ENCODE measurements at regions not wholly inside any gene's neighbourhood (a gene's known extent, or its start where the extent isn't known, plus 50 kb on each side); places are given as distances from the start of the nearest gene placed in this dataset.

DNA sequence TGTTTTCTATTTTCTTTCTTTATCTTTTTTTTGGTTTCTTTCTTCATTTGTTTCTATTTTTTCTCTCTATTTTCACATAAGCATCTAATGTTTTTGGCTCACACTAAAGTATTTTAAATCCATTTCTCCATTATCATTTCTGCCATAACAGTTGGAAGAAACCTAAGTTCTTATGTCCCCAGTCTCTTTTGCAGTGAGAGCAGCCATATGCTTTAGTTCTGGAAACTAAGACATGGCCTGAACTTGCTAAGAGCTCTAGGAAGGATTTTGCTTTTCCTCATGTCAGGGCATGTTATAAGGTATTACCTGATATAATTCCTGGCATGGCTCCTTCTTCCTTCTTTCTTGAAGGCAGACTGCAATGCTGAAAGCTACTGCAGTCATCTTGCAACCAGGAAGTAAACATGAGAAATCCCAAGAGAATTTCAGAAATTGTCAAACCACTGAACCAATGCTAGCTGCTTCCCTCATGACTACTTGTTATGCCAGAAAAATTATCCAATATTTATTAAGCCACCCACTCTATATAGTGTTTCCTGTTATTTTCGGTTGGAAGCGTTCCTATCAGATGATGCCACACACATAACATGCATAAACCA, 171.1 kb downstream of the TAF11L14 start:
- no peaks in the 10 kb centered on the region for H3K79me2 ChIP-seq (ENCODE audit: control insufficient read depth in 1 of 2, insufficient read depth in 2 of 2, low read length in 2 of 2)
- no peak overlapping the region for H2BK5ac ChIP-seq (ENCODE audit: low read depth, low read length)
- H3K4ac ChIP-seq (replicated peaks; ENCODE audit: insufficient read length, low read depth, low read length), result no peak overlapping the region
- no peak overlapping the region for H2BK15ac ChIP-seq (ENCODE audit: low read length)
- DNase-seq (ENCODE audit: low read depth in 1 of 2, low spot score in 2 of 2) (no peak), FAIRE-seq (no peak)
- no peaks in the 10 kb centered on the region for H4K20me1 ChIP-seq (replicated peaks in 1 of 2; ENCODE audit: control insufficient read depth in 1 of 2, insufficient read depth in 2 of 2, low read length in 2 of 2)
- no peak overlapping the region for H3K4me3 ChIP-seq (ENCODE audit: extremely low read depth in 1 of 4, insufficient read depth in 2 of 4, low read depth in 3 of 4, low read length in 4 of 4)
- ChIA-PET POLR2A (ENCODE audit: partially characterized antibody) (no interaction called here), CTCF (ENCODE audit: partially characterized antibody) (no interaction called here)
- H4K5ac ChIP-seq (ENCODE audit: insufficient read length, low read depth, low read length), result no peak overlapping the region
- H3K18ac ChIP-seq (ENCODE audit: extremely low read depth, low read length), result no peak overlapping the region
- H3K9me3 ChIP-seq (ENCODE audit: insufficient read depth in 2 of 2, low read depth in 1 of 2, low read length in 1 of 2), result no peaks in the 10 kb centered on the region
- WGBS, 2 experiments (ENCODE audit: extremely low coverage in 1 of 2, insufficient coverage in 1 of 2, insufficient read length in 1 of 2, insufficient replicate concordance in 2 of 2, low coverage in 1 of 2, low lambda C conversion rate in 2 of 2, missing lambda C conversion rate in 1 of 2), result 85% methylated on average over 2 of the region's 2 CpGs; no CpG with 5 or more reads in 1 of the 2 experiments
- no peak overlapping the region for H4K8ac ChIP-seq (ENCODE audit: extremely low read depth, insufficient read depth, low read length)
- H3K4me2 ChIP-seq (ENCODE audit: insufficient read depth in 1 of 2, low read depth in 2 of 2, low read length in 2 of 2), result no peak overlapping the region
- no peak overlapping the region for H3K9ac ChIP-seq (replicated peaks in 1 of 4; ENCODE audit: extremely low read depth in 1 of 4, low read depth in 3 of 4, low read length in 3 of 4)
- TF ChIP-seq KDM1A (IDR thresholded peaks at IDR 0.05; ENCODE audit: borderline replicate concordance, low read length) (no peak), CHD1 (IDR thresholded peaks at IDR 0.05; ENCODE audit: low read depth, low read length) (no peak), MAFK (IDR thresholded peaks at IDR 0.05; ENCODE audit: low read depth, low read length) (no peak), SAP30 (IDR thresholded peaks at IDR 0.05; ENCODE audit: insufficient read depth, insufficient replicate concordance, low read length) (no peak), GTF2F1 (IDR thresholded peaks at IDR 0.05; ENCODE audit: borderline replicate concordance, low read depth, low read length) (no peak), TAF1 (IDR thresholded peaks at IDR 0.05; ENCODE audit: low read depth, low read length) (no peak), JUN (IDR thresholded peaks at IDR 0.05; ENCODE audit: low read depth, low read length) (no peak), CEBPB (IDR thresholded peaks at IDR 0.05; ENCODE audit: low read depth, low read length) (no peak), SRF (IDR thresholded peaks at IDR 0.05; ENCODE audit: low read depth, low read length) (no peak), TBP (IDR thresholded peaks at IDR 0.05; ENCODE audit: low read depth, low read length) (no peak), KDM4A (IDR thresholded peaks at IDR 0.05; ENCODE audit: low read depth, low read length, severe bottlenecking) (no peak), NRF1 (IDR thresholded peaks at IDR 0.05; ENCODE audit: low read depth, low read length) (no peak)
- TF ChIP-seq, protein P1, sequence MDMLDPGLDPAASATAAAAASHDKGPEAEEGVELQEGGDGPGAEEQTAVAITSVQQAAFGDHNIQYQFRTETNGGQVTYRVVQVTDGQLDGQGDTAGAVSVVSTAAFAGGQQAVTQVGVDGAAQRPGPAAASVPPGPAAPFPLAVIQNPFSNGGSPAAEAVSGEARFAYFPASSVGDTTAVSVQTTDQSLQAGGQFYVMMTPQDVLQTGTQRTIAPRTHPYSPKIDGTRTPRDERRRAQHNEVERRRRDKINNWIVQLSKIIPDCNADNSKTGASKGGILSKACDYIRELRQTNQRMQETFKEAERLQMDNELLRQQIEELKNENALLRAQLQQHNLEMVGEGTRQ (IDR thresholded peaks at IDR 0.05; ENCODE audit: low read length), result no peak
- H3K36me3 ChIP-seq (ENCODE audit: control insufficient read depth in 2 of 4, insufficient read depth in 4 of 4, low read length in 3 of 4), result no peaks in the 10 kb centered on the region
- no peak overlapping the region for H4K91ac ChIP-seq (replicated peaks; ENCODE audit: insufficient read length, low read length)
- H3K23me2 ChIP-seq (ENCODE audit: low read depth, low read length), result no peaks in the 10 kb centered on the region
- no peak overlapping the region for H3K56ac ChIP-seq (replicated peaks; ENCODE audit: insufficient read length, low read depth, low read length)
- H2AFZ ChIP-seq (ENCODE audit: low read length), result no peak overlapping the region
- no peaks in the 10 kb centered on the region for H3K79me1 ChIP-seq (ENCODE audit: low read depth, low read length)
- H2BK120ac ChIP-seq (replicated peaks; ENCODE audit: low read depth, low read length), result no peak overlapping the region
- no peaks in the 10 kb centered on the region for H3K27me3 ChIP-seq (replicated peaks in 1 of 4; ENCODE audit: control insufficient read depth in 3 of 4, extremely low read depth in 1 of 4, insufficient read depth in 3 of 4, low read length in 3 of 4)
- no peak overlapping the region for H3K27ac ChIP-seq (ENCODE audit: low read depth, low read length)
- H3K23ac ChIP-seq (ENCODE audit: insufficient read length), result no peak overlapping the region
- no peak overlapping the region for H3K14ac ChIP-seq (ENCODE audit: insufficient read length)
- no peak overlapping the region for H2AK5ac ChIP-seq (ENCODE audit: low read depth, low read length)
- no peak overlapping the region for H2BK20ac ChIP-seq (ENCODE audit: low read length)
- H3K4me1 ChIP-seq (replicated peaks in 1 of 4; ENCODE audit: control insufficient read depth in 3 of 4, insufficient read depth in 4 of 4, low read length in 3 of 4), result peaks cover 0 to 6% (median 0%) of the 10 kb centered on the region in 4 experiments; a peak in 2 of 7 replicates
- H2BK12ac ChIP-seq (ENCODE audit: low read depth, low read length), result no peak overlapping the region

All from H1 (cell line).